AG10803 (cell line): ENCODE measurements at regions not wholly inside any gene's neighbourhood (a gene's known extent, or its start where the extent isn't known, plus 50 kb on each side); places are given as distances from the start of the nearest gene placed in this dataset.

Experiments used
- DNase-seq: peaks from one replicate; pipeline ENCODE4 v3.0.0; 2010; ENCODE audit warnings: low read depth
- H3K4me3 ChIP-seq: 2 replicates; pipeline ENCODE4 v1.5.1; 2011; ENCODE audit warnings: mild to moderate bottlenecking, low read length, control low read depth
- CTCF ChIP-seq: conservative IDR thresholded peaks from 2 replicates; pipeline ENCODE4 v1.5.1; 2011; ENCODE audit warnings: mild to moderate bottlenecking, low read length, control low read depth, inconsistent platforms

GRCh38 chr5:100311806-100312205 lies 223.4 kb upstream of the FAM174A start:
- no peak for TF ChIP-seq CTCF
- H3K4me3 ChIP-seq: no peak overlapping the region
- no peak for DNase-seq

GRCh38 chr5:100306000-100306399 lies 229.2 kb upstream of the FAM174A start:
- no peak for DNase-seq
- TF ChIP-seq CTCF: no peak
- H3K4me3 ChIP-seq: no peak overlapping the region

- no peak for DNase-seq
- no peak overlapping the region for H3K4me3 ChIP-seq
- no peak for TF ChIP-seq CTCF
These were observed 232.0 kb upstream of the FAM174A start for GRCh38 chr5:100303216-100303615.

GRCh38 chr5:100299261-100299660 lies 235.9 kb upstream of the FAM174A start:
- no peak overlapping the region for H3K4me3 ChIP-seq
- no peak for DNase-seq
- TF ChIP-seq CTCF: no peak

- no peak overlapping the region for H3K4me3 ChIP-seq
- TF ChIP-seq CTCF: no peak
- no peak for DNase-seq
These were observed 259.1 kb upstream of the FAM174A start for GRCh38 chr5:100276071-100276470.

GRCh38 chr5:100275631-100276030 lies 259.5 kb upstream of the FAM174A start:
- TF ChIP-seq CTCF: no peak
- no peak for DNase-seq
- no peak overlapping the region for H3K4me3 ChIP-seq

GRCh38 chr5:100273846-100274580 lies 261.2 kb upstream of the FAM174A start:
- no peak for DNase-seq
- no peak overlapping the region for H3K4me3 ChIP-seq
- TF ChIP-seq CTCF: no peak
